Neural progenitor cell (in vitro differentiated cells): ENCODE measurements at regions not wholly inside any gene's neighbourhood (a gene's known extent, or its start where the extent isn't known, plus 50 kb on each side); places are given as distances from the start of the nearest gene placed in this dataset.

ENCODE experiments used
- CTCF ChIP-seq: fragments of 200-600 bp; sonication (generic); IDR thresholded peaks from 2 replicates; pipeline ENCODE4 v1.5.1; 2017; ENCODE audit warnings: antibody characterized with exemption, mild to moderate bottlenecking
- EZH2 ChIP-seq: fragments of 200-600 bp; sonication (generic); IDR thresholded peaks from 2 replicates; pipeline ENCODE4 v1.6.1; 2017; ENCODE audit warnings: antibody characterized with exemption, mild to moderate bottlenecking, moderate library complexity
- EZH2phosphoT487 ChIP-seq: fragments of 200-600 bp; sonication (generic); IDR thresholded peaks from 2 replicates; pipeline ENCODE4 v1.6.1; 2017; ENCODE audit warnings: antibody characterized with exemption

GRCh38 chr22:49506010-49506400, 321.7 kb downstream of the BRD1 start:
- TF ChIP-seq EZH2phosphoT487: no peak
- no peak for TF ChIP-seq CTCF
- no peak for TF ChIP-seq EZH2
